Esophagus squamous epithelium (tissue), 4 donors: ENCODE measurements at regions not wholly inside any gene's neighbourhood (a gene's known extent, or its start where the extent isn't known, plus 50 kb on each side); places are given as distances from the start of the nearest gene placed in this dataset.

ENCODE experiments used
- POLR2A ChIP-seq, 4 donors: fragments of 450-650 bp; IDR thresholded peaks; one replicate each; pipeline ENCODE4 v1.6.1; 2017; ENCODE audit warnings: antibody characterized with exemption in 4 of 4, mild to moderate bottlenecking in 4 of 4, moderate library complexity in 3 of 4
- TF ChIP-seq, protein P1 (sequence below), 6 experiments: fragments of 450-650 bp in 4 of 6; fragments of 200-600 bp in 2 of 6; sonication (generic) in 2 of 6; IDR thresholded peaks; one replicate each; pipeline ENCODE4 v1.5.1; 2016 to 2019; ENCODE audit warnings: antibody characterized with exemption in 6 of 6, mild to moderate bottlenecking in 4 of 6, moderate library complexity in 4 of 6

DNA sequence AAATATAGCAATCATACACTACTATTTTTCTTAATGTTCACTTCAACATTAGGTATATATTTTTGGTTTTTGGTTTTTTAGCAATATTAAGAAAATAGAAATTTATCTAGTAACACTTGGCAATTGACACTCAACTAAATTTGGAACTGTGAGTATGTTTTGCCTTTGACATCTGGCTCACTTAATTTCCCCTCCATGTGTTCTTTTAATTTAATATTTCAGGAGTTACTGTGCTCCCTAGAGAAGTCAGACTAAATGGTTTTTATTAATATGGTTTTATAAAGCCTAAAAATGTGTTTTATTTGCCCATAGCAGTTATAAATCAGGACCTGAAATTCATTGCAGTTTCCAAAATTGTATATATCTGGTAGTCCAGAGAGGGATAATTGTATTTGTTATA lies 175.3 kb upstream of the AVPR1A start:
- TF ChIP-seq POLR2A (IDR thresholded peaks at IDR 0.05) = no peak
- TF ChIP-seq, protein P1, sequence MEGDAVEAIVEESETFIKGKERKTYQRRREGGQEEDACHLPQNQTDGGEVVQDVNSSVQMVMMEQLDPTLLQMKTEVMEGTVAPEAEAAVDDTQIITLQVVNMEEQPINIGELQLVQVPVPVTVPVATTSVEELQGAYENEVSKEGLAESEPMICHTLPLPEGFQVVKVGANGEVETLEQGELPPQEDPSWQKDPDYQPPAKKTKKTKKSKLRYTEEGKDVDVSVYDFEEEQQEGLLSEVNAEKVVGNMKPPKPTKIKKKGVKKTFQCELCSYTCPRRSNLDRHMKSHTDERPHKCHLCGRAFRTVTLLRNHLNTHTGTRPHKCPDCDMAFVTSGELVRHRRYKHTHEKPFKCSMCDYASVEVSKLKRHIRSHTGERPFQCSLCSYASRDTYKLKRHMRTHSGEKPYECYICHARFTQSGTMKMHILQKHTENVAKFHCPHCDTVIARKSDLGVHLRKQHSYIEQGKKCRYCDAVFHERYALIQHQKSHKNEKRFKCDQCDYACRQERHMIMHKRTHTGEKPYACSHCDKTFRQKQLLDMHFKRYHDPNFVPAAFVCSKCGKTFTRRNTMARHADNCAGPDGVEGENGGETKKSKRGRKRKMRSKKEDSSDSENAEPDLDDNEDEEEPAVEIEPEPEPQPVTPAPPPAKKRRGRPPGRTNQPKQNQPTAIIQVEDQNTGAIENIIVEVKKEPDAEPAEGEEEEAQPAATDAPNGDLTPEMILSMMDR (IDR thresholded peaks at IDR 0.05) = no peak
